H9 (cell line): ENCODE measurements at regions not wholly inside any gene's neighbourhood (a gene's known extent, or its start where the extent isn't known, plus 50 kb on each side); places are given as distances from the start of the nearest gene placed in this dataset.

ENCODE experiments used
- DNase-seq: peaks from one replicate; pipeline ENCODE4 v3.0.0-alpha.2; 2017
- H2AFZ ChIP-seq: one replicate; pipeline ENCODE4 v1.6.1; 2013; ENCODE audit warnings: mild to moderate bottlenecking, low read length, control low read depth, moderate library complexity
- H2AK5ac ChIP-seq: 2 replicates; pipeline ENCODE4 v1.6.1; 2013; ENCODE audit warnings: low read length, control low read depth, mixed read lengths; ENCODE audit not compliant: insufficient read length
- H2BK120ac ChIP-seq: one replicate; pipeline ENCODE4 v1.6.1; 2013; ENCODE audit warnings: low read depth, mild to moderate bottlenecking, low read length, control low read depth, inconsistent platforms; ENCODE audit not compliant: poor library complexity, severe bottlenecking
- H2BK12ac ChIP-seq: 2 replicates; pipeline ENCODE4 v1.6.1; 2013; ENCODE audit warnings: low read length, control low read depth, mixed read lengths, low read depth; ENCODE audit not compliant: insufficient read length
- H2BK15ac ChIP-seq: 2 replicates; pipeline ENCODE4 v1.6.1; 2013; ENCODE audit warnings: low read depth, low read length, control low read depth
- H2BK20ac ChIP-seq: one replicate; pipeline ENCODE4 v1.6.1; 2013; ENCODE audit warnings: low read depth, mild to moderate bottlenecking, low read length, control low read depth, inconsistent platforms; ENCODE audit not compliant: poor library complexity, severe bottlenecking
- H2BK5ac ChIP-seq: 2 replicates; pipeline ENCODE4 v1.6.1; 2013; ENCODE audit warnings: low read length, control low read depth, mixed read lengths; ENCODE audit not compliant: insufficient read length
- H3K14ac ChIP-seq: 2 replicates; pipeline ENCODE4 v1.6.1; 2013; ENCODE audit warnings: low read length, control low read depth; ENCODE audit not compliant: insufficient read depth
- H3K18ac ChIP-seq: 2 replicates; pipeline ENCODE4 v1.6.1; 2013; ENCODE audit warnings: low read depth, mild to moderate bottlenecking, mixed read lengths, low read length, control low read depth; ENCODE audit not compliant: insufficient read length
- H3K23ac ChIP-seq: 2 replicates; pipeline ENCODE4 v1.6.1; 2013; ENCODE audit warnings: low read length, control low read depth, mixed read lengths, low read depth; ENCODE audit not compliant: insufficient read length
- H3K23me2 ChIP-seq: 2 replicates; pipeline ENCODE4 v1.6.1; 2013; ENCODE audit warnings: low read depth, mild to moderate bottlenecking, mixed read lengths, low read length, control low read depth; ENCODE audit not compliant: insufficient read length, poor library complexity, severe bottlenecking
- H3K27ac ChIP-seq: 2 replicates; pipeline ENCODE4 v1.5.1; 2013; ENCODE audit warnings: low read length, control low read depth, mixed read lengths, low read depth; ENCODE audit not compliant: insufficient read length
- H3K27me3 ChIP-seq: 2 replicates; pipeline ENCODE4 v1.6.1; 2013; ENCODE audit warnings: low read length, control low read depth, inconsistent platforms; ENCODE audit not compliant: insufficient read depth
- H3K4ac ChIP-seq: 2 replicates; pipeline ENCODE4 v1.6.1; 2013; ENCODE audit warnings: low read depth, mild to moderate bottlenecking, control low read depth, inconsistent platforms, low read length, moderate library complexity
- H3K4me1 ChIP-seq: 2 replicates; pipeline ENCODE4 v1.6.1; 2013; ENCODE audit warnings: low read length, control low read depth, inconsistent platforms; ENCODE audit not compliant: insufficient read depth
- H3K4me2 ChIP-seq: 2 replicates; pipeline ENCODE4 v1.6.1; 2013; ENCODE audit warnings: low read length, control low read depth, mixed read lengths; ENCODE audit not compliant: insufficient read length, insufficient read depth
- H3K56ac ChIP-seq: 2 replicates; pipeline ENCODE4 v1.6.1; 2013; ENCODE audit warnings: low read depth, mild to moderate bottlenecking, mixed read lengths, low read length, control low read depth; ENCODE audit not compliant: insufficient read length
- H3K79me1 ChIP-seq: 2 replicates; pipeline ENCODE4 v1.6.1; 2013; ENCODE audit warnings: low read depth, mild to moderate bottlenecking, moderate library complexity, low read length, control low read depth, inconsistent platforms; ENCODE audit not compliant: insufficient read depth, poor library complexity, severe bottlenecking
- H3K79me2 ChIP-seq: 2 replicates; pipeline ENCODE4 v1.6.1; 2013; ENCODE audit warnings: low read length, control low read depth, inconsistent platforms; ENCODE audit not compliant: insufficient read depth
- H3K9ac ChIP-seq: 2 replicates; pipeline ENCODE4 v1.6.1; 2013; ENCODE audit warnings: low read length, control low read depth, mixed read lengths; ENCODE audit not compliant: insufficient read length; ENCODE audit errors: extremely low read depth
- H3K9me3 ChIP-seq: one replicate; pipeline ENCODE4 v1.6.1; 2013; ENCODE audit warnings: low read depth, low read length, inconsistent platforms; ENCODE audit not compliant: control insufficient read depth
- H3T11ph ChIP-seq: one replicate; pipeline ENCODE4 v1.6.1; 2013; ENCODE audit warnings: mild to moderate bottlenecking, low read length, control low read depth, inconsistent platforms
- H4K20me1 ChIP-seq: one replicate; pipeline ENCODE4 v1.6.1; 2013; ENCODE audit not compliant: control insufficient read depth, insufficient read length, insufficient read depth
- H4K5ac ChIP-seq: 2 replicates; pipeline ENCODE4 v1.6.1; 2013; ENCODE audit warnings: low read depth, mild to moderate bottlenecking, mixed read lengths, low read length, control low read depth; ENCODE audit not compliant: insufficient read length
- H4K8ac ChIP-seq: replicated peaks from 2 replicates; pipeline ENCODE4 v1.6.1; 2013; ENCODE audit warnings: low read length, control low read depth, mixed read lengths, low read depth; ENCODE audit not compliant: insufficient read length
- H4K91ac ChIP-seq: 2 replicates; pipeline ENCODE4 v1.6.1; 2013; ENCODE audit warnings: low read depth, mild to moderate bottlenecking, moderate library complexity, mixed read lengths, low read length, control low read depth; ENCODE audit not compliant: insufficient read length
- H3K27ac Mint-ChIP-seq, 3 experiments: 2 replicates in 2 of 3; 3 replicates in 1 of 3; pipeline ENCODE4 v1.8.0; 2020 to 2021; ENCODE audit warnings: mixed read lengths in 3 of 3, mild to moderate bottlenecking in 1 of 3, moderate library complexity in 1 of 3
- H3K27me3 Mint-ChIP-seq: 2 replicates; pipeline ENCODE4 v1.8.0; 2021; ENCODE audit warnings: low read depth, mild to moderate bottlenecking, moderate library complexity, mixed read lengths
- H3K36me3 Mint-ChIP-seq, 3 experiments: 2 replicates in 2 of 3; 3 replicates in 1 of 3; pipeline ENCODE4 v1.8.0; 2020 to 2021; ENCODE audit warnings: low read depth in 3 of 3, mixed read lengths in 3 of 3; ENCODE audit not compliant: insufficient read depth in 1 of 3
- H3K4me1 Mint-ChIP-seq, 2 experiments: 2 replicates each; pipeline ENCODE4 v1.8.0; 2020; ENCODE audit warnings: mixed read lengths in 2 of 2
- H3K4me3 Mint-ChIP-seq, 2 experiments: 2 replicates in 1 of 2; 3 replicates in 1 of 2; pipeline ENCODE4 v1.8.0; 2020 to 2021; ENCODE audit warnings: mild to moderate bottlenecking in 2 of 2, mixed read lengths in 2 of 2, moderate library complexity in 1 of 2
- H3K9me3 Mint-ChIP-seq, 2 experiments: 2 replicates in 1 of 2; 3 replicates in 1 of 2; pipeline ENCODE4 v1.8.0; 2020; ENCODE audit warnings: mild to moderate bottlenecking in 2 of 2, mixed read lengths in 2 of 2, moderate library complexity in 1 of 2
- WGBS: extraction: QIAGEN DNeasy Blood & Tissue Kit; methylation state at CpG from one replicate; pipeline ENCODE4 v1.1.7; 2013; ENCODE audit warnings: missing lambda C conversion rate, low lambda C conversion rate, mixed read lengths; ENCODE audit not compliant: insufficient read length; ENCODE audit errors: extremely low coverage; 5-methylcytosine and 5-hydroxymethylcytosine counted together
- TF ChIP-seq, protein P1 (sequence below): fragments of 200-600 bp; sonication (generic); conservative IDR thresholded peaks from 3 replicates; pipeline ENCODE4 v1.8.0; 2021; ENCODE audit warnings: antibody characterized with exemption, mild to moderate bottlenecking

DNA sequence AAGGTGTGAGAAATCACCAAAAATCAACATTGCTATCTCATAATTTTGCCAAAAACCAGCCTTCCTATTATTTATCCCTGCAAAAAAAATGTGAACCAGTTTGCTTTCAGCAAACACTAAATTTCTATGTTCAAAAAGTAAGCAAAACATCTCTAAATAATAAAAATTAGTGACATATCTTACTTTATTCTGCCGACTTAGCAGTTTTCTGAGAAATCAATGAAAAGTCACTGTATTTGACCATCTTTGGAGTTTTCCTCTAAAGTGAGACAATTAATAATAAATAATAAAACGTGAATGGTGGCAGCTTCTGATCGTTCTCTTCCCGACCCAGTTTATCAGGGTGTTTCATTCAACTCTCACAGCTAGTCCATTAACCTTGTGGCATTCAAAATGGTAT is 158.6 kb upstream of the TARS1 start:
- no peaks in the 10 kb centered on the region for H3K23me2 ChIP-seq
- H4K20me1 ChIP-seq, result no peaks in the 10 kb centered on the region
- H2BK5ac ChIP-seq, result no peak overlapping the region
- no peak overlapping the region for H2BK15ac ChIP-seq
- no peak overlapping the region for H2AK5ac ChIP-seq
- Mint-ChIP-seq H3K36me3 (no peaks in the 10 kb centered on the region), H3K27me3 (no peaks in the 10 kb centered on the region), H3K27ac (no peak overlapping the region), H3K9me3 (no peaks in the 10 kb centered on the region), H3K4me1 (no peaks in the 10 kb centered on the region), H3K4me3 (no peak overlapping the region)
- H3K14ac ChIP-seq, result no peak overlapping the region
- H3K4me2 ChIP-seq, result no peak overlapping the region
- H3K27ac ChIP-seq, result no peak overlapping the region
- H2BK12ac ChIP-seq, result no peak overlapping the region
- no peak overlapping the region for H3K23ac ChIP-seq
- TF ChIP-seq, protein P1, sequence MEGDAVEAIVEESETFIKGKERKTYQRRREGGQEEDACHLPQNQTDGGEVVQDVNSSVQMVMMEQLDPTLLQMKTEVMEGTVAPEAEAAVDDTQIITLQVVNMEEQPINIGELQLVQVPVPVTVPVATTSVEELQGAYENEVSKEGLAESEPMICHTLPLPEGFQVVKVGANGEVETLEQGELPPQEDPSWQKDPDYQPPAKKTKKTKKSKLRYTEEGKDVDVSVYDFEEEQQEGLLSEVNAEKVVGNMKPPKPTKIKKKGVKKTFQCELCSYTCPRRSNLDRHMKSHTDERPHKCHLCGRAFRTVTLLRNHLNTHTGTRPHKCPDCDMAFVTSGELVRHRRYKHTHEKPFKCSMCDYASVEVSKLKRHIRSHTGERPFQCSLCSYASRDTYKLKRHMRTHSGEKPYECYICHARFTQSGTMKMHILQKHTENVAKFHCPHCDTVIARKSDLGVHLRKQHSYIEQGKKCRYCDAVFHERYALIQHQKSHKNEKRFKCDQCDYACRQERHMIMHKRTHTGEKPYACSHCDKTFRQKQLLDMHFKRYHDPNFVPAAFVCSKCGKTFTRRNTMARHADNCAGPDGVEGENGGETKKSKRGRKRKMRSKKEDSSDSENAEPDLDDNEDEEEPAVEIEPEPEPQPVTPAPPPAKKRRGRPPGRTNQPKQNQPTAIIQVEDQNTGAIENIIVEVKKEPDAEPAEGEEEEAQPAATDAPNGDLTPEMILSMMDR, result no peak
- H3T11ph ChIP-seq, result no peak overlapping the region
- no peaks in the 10 kb centered on the region for H3K79me2 ChIP-seq
- H3K4ac ChIP-seq, result no peak overlapping the region
- no peak overlapping the region for H4K5ac ChIP-seq
- no peaks in the 10 kb centered on the region for H3K27me3 ChIP-seq
- no peaks in the 10 kb centered on the region for H3K9me3 ChIP-seq
- no peak overlapping the region for H4K91ac ChIP-seq
- DNase-seq, result no peak
- no peak overlapping the region for H2BK20ac ChIP-seq
- H3K56ac ChIP-seq, result no peak overlapping the region
- H4K8ac ChIP-seq, result no peak overlapping the region
- H3K79me1 ChIP-seq, result no peaks in the 10 kb centered on the region
- no peak overlapping the region for H2AFZ ChIP-seq
- no peak overlapping the region for H3K18ac ChIP-seq
- WGBS, result no CpG with 5 or more reads among the region's 4 CpGs
- H3K9ac ChIP-seq, result no peak overlapping the region
- H3K4me1 ChIP-seq, result no peaks in the 10 kb centered on the region
- no peak overlapping the region for H2BK120ac ChIP-seq
